ENCODE measurements at regions not wholly inside any gene's neighbourhood (a gene's known extent, or its start where the extent isn't known, plus 50 kb on each side); places are given as distances from the start of the nearest gene placed in this dataset.

DNA sequence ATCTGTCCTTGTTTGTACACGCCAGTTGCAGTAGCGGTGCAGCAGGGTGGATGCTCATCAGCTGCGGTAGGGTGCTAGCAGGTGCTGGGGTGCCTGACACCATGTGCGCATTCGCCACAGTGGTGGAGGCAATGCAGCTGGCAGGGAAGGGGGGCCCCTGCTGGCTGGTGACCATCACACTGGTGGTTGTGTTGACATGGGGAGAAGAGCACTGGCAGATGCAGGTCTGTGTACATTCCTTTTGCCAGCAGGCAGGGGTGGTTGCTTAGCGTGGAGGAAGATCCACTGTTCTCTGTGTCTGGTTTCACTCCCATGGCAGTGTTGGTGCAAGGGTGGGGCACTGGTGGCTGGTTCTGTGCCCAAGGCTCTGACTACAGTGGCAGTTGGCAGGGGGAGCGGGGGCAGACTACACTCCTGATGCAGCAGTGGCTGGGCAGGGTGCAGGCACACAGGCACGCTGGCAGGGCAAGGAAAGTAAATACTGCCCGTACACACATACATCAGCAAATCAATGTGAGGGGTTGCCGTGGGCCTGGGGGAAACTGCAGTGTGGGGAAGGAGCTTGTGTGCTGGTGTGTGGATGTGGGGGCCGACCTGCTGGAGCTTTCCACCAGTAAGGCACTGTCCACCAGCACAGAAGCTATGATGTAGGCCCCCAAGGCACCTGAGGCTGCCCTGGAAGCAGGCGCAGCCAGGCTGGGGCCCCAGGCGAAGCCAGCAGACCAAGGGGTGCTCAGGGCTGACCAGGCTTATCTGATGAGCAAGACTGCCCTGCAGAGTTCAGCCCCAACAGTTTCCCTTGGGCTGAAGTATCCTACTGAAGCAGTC, 87.2 kb upstream of the UNC5B start:
- DNase-seq (ENCODE audit: low spot score) = peak; percentile 0

DNA sequence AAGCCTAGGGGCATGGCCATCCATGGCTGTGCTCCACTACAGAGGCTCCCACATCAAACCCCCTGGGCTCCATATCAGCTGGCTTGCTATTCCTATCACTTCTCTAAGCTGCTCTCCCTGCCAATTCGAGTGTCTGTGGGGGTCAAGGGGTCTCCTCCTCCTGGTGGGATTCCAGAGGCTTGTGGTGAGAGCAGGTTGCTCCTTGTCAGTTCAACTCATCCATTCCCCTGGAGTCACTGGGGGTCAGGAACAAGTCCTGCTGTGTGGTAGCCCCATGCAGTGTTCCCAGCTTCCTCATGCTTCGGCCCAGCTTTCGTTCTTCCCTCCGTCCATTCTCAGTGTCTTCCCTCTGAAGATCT, 86.6 kb upstream of the UNC5B start:
- DNase-seq (ENCODE audit: low spot score) = no peak

DNA sequence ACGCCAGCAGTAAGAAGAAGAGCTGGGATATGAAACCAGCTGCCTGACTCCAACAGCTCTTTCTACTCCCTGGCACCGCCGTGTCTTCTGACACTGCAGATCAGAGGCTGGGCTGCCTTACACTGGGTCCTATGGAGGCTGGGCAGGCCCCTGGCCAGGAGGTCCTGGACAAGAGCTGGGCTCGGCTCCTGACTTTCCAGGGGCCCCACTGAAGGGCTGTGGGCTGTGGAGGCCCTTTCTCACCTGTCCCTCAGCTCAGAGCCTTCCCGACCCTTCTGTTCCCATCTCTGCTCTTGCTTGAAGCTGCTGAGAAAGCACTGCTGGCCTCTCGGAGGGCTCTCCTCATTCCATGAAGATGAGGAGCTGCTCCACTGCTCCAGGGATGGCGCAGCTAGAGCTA, 85.9 kb upstream of the UNC5B start:
- DNase-seq (ENCODE audit: low spot score) = no peak

DNA sequence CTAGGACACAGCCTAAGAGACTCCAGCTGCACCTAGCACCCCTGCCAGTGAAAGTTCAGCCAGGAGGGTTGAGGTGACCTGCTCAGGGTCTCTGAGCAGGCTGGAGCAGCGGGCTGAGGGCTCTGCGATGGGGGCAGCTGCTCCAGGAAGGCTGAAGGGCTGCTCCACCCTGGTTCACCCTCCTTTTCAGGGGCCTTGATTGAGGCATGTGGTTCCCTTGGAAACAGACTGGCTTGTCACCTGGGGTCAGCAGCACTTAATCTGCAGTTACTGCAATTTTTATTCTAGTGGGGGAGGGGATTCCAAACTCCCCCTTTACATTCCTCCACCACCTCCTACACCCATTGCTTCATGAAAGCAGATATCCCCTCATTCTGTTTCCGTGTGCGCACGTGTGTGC, 85.3 kb upstream of the UNC5B start:
- DNase-seq (ENCODE audit: low spot score) = no peak

DNA sequence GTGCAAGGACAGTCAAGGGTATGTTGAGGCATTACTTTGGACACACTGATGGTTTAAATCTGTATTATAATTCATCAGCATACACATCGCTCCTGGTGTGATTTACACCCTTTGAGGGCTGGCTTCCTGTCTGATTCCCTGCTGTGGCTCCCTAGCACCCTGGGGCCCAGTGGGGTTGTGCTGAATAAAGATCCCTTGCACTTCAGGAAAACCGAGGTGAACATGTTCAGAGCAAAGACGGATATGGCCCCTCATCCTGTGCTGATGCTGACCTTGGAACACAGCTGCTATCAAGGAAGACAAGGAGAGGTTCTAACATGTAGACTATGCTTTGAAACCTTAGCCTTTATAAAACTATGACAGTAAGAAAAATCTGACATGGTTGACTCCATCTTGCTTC, 84.6 kb upstream of the UNC5B start:
- no peak for DNase-seq (ENCODE audit: low spot score)

DNA sequence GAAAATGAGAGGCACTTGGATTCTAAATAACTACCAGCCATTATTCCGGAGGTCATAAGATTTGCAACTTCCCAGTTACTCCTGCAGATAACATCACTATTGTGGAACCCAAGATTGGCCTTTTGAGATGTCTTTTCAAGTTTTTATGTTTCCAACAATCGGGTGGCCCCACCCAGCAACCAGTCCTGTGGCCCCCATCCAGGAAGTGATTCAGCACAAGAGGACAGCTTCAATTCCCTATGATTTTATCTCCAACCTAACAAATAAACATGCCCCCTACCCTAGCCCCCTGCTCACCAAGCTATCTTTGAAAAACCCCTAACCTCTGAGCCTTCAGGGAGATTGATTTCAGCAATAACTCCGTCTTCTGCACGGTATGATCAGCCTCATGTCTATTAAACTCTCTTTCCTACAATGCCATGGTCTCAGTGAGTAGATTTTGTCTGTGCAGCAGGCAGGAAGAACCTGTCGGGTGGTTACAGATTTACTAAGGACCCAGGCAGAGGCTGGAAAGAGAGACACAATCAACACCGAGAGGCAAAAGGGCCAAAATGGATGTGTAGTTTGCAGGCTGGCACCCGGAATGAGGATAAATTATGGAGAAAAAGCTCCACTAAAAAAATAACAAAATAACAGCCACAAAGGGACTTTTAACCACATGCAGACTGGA, 83.9 kb upstream of the UNC5B start:
- DNase-seq (ENCODE audit: low spot score) = no peak

DNA sequence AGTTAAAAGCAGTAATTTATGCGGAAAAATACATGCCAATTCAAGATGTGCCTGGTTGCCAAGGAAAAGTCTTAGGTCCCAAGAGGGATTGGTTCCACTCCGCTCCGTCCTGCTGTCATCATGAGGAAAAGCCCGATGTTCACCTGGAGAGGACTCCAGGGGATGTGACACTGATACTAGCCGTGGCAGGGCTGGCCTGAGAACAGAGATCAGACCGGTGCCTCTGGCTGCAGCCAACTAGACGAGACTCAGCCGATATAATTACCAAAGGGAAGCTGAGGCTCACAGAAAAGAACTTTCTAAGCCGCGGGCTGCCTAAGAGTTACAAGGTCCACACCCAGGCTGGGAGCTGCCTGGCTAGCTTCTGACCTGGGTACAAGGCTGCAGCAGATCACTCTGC, 81.3 kb upstream of the UNC5B start:
- DNase-seq (ENCODE audit: low spot score) = no peak

DNA sequence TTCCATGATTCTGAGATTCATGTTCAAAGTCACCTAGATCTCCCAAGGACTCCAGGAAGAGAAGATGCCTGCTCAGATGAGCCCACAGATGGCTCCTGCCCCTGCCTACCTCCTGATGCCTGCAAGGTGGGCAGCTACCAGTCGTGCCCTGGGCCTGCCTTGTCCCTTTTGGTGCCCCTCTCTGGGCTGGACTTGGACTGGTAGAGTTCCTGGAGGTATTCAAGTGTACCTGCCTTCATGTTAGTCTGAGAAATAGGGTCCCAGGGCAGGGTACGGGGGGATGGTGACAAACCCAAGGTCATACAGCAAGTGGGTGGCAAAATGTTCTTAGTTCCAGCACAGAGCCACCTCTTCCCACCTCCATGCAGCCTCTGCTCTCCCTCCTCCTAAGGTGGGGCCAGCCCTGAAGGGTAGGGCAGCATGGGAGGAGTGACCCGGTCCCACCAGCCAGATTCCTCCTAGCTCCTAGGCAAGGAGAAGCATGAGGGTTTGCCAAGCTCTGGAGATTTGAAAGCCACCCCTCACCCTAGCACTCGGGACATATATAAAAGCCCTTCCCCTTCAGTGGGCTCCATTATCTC, 80.8 kb upstream of the UNC5B start:
- no peak for DNase-seq (ENCODE audit: low spot score)

DNA sequence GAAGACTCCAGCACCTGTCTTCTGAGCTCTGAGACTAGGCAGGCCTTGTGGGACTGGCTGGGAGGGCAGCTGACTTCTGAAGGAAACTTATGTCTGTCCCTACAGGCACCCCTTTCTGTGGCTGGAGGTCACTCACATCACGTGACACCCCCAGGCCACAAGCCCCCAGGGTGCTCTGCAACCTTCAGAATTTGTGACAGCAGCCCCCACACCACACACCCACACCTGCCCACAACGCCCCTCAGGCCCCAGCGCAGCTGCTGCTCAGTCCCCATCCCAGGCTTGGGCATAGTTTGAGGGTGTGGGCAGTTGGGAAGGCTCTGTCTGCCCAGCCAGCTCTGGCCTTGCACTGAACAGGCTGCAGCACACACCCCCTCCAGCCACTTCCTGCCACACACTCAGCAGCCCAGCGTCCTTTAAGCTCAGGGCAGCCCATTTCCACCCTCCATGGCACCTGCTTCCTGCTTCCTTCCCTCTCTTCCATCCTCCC, 80.0 kb upstream of the UNC5B start:
- DNase-seq (ENCODE audit: low spot score) = no peak

DNA sequence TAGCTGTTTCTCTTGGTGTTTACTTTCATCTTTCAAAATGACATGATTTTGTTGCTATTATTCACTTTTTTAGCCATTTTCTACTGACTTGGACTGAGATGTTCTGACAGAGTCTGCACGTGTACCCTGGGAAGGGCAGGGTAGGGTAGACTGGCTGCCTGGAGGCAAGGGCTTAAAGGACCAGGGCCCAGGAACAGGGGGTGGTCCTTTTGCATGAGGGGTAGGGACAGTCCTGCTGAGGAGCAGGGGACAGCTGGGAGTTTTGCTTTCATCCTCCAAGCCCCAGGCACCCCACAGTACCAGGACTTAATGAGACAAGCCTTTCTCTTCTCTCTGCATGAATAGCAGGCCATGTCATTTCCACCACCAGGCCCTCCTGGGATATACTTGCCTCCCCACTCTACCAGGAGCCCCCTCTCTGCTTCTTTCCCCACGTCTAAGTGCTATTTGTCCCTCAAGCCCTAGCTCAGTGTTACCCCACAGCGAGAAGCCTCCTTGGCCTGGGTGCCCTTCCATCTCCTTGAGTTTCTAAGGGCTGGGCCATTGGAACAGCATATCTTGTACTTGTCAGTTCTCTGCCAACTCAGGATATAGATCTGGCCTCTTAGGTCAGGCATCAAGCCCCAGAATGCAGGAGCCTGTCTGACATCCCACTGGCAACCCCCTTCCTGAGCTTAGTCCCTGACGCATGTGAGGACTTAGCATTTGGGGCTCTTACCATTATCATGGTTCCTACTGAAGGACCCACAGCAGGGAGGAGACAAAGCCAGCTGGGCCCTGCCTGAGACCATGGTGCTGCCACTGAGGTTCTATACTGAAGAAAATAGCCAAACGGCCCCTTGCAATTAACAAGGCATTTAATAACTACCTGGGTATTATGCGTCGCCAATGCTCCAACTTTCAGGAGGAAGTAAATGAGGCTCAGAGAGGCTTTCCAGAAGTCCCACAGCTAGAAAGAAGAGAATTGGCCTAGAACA, 78.4 kb upstream of the UNC5B start:
- no peak for DNase-seq (ENCODE audit: low spot score)

DNA sequence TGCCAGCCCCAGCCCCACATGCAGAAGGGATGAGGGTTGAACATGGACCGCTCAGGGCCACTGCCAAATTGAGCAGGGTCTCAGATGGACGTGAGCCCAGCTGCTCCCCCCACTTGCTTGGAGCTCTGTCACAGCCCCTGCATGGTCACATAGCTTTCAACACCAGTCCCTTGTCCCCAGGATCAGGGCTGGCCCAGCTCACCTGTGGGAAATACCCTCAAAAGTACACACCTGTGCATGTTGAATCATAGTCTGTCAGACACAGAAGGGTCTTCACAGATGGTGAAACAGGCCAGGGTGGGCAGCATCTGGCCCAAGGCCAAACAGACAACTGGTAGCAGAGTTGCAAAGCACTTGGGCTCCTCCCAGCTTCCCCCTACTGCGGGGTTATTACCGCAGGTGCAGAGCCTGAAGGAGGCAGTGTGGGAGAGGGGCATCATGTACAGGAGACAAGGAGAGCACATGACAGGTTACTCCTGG, 77.6 kb upstream of the UNC5B start:
- DNase-seq (ENCODE audit: low spot score) = no peak

DNA sequence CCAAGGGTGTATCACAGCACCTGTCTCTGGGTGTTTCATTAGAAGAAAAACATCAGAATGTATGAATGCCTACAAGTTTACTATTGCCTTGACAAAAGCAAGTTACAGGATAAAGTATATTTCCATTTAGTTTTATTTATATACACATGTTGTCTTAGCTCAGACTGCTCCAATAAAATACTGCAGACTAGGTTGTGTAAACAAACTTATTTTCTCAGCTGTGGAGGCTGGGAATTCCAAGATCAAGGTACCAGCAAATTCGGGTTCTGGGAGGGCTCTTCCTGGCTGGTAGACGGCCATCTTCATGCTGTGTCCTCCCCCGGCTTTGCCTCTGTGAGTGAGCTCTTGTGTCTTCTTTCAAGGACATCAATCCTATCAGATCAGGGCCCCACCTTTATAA, 77.1 kb upstream of the UNC5B start:
- no peak for DNase-seq (ENCODE audit: low spot score)

DNA sequence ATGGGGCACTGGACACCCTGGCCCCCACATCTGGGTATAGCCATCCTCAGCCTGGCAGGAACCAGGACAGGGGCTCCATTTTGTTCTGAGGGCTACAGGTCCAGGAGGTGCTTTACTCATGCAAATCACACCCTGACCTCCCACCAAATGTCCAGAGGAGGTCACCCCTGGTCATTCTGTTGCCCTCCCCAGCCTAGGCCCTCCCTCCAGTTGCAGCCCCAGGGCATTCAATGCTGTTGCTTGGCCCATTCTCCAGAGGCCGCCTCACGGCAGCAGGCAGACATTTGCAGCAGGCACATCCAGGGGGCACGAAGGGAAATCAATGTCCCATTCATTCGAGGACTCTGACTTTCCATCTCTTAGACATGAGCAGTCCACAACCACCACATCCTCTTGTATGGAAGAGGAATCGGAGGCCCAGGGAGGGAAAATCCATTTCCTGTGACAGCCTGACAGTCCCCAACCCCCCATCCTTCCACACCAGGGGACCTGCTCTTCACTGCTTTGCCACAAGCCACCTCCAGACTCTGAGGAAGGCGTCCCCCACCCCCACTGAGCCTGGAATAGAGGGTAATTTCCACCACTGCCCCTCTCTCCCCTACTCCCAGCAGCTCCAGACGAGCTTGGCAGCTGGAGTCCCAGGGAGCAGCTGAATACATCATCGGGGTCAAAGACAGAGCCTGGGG, 76.2 kb upstream of the UNC5B start:
- no peak for DNase-seq (ENCODE audit: low spot score)

DNA sequence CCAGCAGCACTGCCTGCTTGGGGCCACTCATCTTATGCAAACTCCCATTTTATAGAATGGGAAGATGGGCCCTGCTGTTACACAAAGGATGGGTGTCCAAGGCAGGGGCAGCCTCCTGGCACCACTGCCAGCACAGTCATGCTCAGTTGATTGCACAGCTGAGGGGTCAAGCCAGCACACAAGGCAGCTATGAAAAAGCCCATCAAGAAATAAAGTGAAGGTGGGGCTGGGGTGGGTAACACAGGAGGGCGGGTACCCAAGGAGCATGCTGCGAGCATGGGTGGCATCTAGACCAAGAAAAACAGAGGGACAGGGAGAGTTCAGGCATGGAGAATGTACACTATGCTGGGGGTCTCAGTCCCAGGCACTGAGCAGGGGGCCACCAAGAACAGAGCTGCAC, 74.7 kb upstream of the UNC5B start:
- DNase-seq (ENCODE audit: low spot score) = no peak

DNA sequence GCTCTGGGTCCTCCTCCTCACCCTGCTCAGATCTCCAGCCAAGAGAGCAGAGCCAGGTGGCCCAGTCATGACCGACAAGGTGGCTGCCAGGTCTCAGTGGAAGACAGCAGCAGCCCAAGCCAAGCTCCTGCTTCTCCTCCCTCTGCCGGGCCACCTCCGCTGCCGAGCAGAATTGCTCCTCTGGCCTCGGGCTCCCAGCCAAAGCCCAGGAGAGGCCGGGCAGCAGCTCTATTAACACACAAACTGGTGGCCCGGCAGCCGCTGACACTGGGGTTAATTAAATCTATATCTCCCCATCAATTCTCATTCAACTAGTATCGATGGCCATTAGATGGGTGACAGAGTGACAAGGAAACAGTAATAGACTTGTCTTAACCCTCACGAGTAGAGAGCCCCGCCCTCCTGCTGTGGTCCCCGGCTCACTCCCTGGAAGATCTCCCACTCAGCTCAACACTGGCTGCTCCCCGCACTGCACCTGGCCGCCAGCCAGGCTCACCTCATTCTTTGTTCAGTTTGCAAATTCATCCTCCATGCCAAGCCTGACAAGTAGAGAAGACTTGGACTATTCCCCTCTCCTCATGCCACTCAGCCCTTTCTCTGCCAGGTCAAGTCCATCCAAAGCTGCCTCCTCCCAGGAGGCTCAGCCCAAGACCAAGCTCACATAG, 74.1 kb upstream of the UNC5B start:
- no peak for DNase-seq (ENCODE audit: low spot score)

DNA sequence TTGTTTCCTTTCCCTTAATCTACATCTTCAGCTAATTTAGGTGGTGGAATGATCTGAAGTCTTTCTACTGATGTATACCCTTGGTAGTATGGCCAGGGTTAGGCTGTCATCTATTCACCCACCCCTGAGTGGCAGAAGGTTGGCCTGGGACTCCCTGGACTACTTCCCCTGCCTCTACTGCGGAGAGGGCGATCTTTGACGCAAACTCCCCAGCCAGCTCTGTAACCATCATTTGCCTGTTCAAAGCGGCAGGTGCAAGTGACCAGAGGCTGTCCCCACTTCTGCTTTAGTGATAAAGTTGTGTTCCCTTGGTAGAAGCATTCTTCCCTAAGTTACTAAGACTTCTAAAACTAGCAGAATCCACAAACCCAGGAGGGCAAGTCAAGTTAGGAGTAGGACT, 70.8 kb upstream of the UNC5B start:
- DNase-seq (ENCODE audit: low spot score) = no peak

DNA sequence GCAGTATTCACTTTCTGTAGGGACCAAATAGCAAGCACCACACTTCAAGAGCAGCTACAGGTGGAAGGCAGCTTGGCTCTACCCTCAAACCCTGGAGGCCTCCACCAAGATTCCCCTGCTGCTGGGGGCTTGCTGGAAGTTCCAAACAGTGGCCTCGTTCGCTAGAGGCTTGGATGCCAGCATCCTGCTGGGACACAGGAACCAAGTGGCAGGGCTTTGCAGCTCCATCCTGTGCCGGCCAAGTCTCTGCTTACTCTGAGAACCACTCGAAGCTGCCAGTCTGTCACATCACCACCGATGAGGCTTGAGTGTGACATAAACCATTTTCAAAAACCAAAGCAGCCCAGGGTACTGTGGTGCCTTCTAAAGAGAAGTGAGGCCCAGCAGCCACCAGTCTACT, 69.2 kb upstream of the UNC5B start:
- DNase-seq (ENCODE audit: low spot score) = no peak

DNA sequence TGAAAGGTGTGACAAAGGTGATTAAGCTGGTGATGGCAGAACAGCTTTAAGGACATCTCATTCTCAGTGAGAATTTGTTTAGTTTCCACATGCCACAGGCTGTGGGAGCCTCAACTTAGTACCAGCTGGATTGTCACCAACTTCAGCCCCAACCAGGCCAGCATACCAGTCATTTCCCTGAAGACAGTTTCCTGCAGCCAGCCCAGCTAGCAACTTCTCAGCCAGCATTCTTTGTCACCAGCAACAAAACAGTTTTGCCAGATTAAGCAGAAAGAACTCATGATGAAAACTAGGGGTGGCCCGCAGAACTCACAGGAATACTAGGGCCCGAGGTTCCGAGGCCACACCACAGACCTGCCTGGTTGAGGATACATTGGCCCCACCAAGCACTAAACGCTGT, 68.8 kb upstream of the UNC5B start:
- DNase-seq (ENCODE audit: low spot score) = no peak

DNA sequence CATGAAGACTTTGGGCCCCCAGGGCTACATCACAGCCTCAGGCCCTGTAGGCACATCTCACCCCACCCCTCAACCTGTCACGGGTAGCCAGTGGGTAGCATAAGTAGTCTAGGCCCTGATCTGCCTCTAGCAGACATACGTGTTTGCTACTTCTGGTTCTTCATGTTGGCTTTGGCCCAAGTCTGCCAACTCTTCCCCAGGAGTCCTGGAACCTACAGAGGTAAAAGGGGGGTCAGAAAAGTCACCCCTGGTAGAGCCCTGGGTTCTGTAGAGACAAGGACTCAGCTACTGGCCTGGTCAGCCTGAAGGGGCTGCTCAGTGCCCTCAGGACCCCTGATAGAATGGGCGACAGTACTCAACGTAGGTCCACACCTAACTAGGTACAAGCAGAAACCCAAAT, 67.5 kb upstream of the UNC5B start:
- no peak for DNase-seq (ENCODE audit: low spot score)

DNA sequence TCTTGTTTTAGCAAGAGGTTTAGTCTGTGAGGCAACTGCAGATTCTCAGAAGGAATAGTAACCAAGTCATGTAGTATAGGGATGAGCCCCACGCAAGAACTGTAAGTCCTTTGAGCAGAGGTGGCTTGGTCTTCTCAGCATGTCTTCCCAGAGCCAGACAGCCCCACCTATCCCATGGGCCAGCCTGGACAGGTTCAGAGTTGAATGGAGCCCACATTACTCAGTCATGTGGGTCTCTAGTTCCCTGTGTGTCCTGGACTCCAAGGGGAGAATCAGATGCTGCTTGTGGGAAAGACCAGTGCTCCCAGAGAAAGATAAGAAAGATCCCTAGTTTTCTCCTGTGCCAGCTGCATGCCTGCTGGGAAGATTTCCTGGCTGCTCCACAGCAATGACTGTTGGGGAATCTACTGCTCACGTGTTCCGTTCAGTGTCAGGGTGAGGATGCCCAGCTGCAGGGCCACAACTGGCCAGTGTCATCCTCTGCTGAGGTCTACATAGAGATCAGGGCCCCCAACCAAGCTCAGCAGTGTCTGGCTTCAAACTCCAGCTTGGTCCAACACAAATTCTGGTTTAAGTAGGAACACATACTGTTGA, 66.9 kb upstream of the UNC5B start:
- no peak for DNase-seq (ENCODE audit: low spot score)

DNA sequence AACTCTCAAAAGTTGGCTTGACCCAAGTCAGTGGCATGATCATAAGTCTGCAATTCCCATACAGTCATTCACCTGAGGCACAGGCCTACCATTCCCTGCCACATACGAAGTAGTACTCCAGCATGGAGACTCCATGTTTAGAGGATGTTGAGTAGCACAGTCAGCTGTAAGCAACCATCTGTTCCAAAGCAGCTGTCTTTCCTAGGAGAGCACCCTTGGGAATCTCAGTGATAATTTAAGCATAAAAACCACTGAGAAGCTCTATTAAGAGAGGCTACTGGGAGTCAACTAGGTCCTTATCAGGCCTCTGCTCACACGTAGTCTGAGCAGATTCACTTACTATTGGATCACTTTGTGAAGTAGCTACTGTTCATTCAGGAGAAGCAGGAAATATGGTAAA, 61.6 kb upstream of the UNC5B start:
- no peak for DNase-seq (ENCODE audit: low spot score)
